ENCODE measurements at regions not wholly inside any gene's neighbourhood (a gene's known extent, or its start where the extent isn't known, plus 50 kb on each side); places are given as distances from the start of the nearest gene placed in this dataset.
A peak's percentile ranks its signal among the peaks of the same experiment; 100 is the strongest.
"Not testable (repeated sequence)": the region's sequence is repeated elsewhere in the genome, so short reads cannot be mapped to it uniquely, and the experiment has no call there.

- no peaks in the 10 kb centered on the region for H3K27me3 ChIP-seq
- intact Hi-C loops (cut with DNase I): no loop called here
- TF ChIP-seq POLR2A (IDR thresholded peaks at IDR 0.05) (no peak), POLR2AphosphoS5 (IDR thresholded peaks at IDR 0.05; ENCODE audit: insufficient read depth in 1 of 2, low read depth in 1 of 2) (no peak)
- TF ChIP-seq, protein P1, sequence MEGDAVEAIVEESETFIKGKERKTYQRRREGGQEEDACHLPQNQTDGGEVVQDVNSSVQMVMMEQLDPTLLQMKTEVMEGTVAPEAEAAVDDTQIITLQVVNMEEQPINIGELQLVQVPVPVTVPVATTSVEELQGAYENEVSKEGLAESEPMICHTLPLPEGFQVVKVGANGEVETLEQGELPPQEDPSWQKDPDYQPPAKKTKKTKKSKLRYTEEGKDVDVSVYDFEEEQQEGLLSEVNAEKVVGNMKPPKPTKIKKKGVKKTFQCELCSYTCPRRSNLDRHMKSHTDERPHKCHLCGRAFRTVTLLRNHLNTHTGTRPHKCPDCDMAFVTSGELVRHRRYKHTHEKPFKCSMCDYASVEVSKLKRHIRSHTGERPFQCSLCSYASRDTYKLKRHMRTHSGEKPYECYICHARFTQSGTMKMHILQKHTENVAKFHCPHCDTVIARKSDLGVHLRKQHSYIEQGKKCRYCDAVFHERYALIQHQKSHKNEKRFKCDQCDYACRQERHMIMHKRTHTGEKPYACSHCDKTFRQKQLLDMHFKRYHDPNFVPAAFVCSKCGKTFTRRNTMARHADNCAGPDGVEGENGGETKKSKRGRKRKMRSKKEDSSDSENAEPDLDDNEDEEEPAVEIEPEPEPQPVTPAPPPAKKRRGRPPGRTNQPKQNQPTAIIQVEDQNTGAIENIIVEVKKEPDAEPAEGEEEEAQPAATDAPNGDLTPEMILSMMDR (IDR thresholded peaks at IDR 0.05): no peak
- no peaks in the 10 kb centered on the region for H3K4me1 ChIP-seq
- no peak overlapping the region for H3K4me3 ChIP-seq
- no peak overlapping the region for H3K27ac ChIP-seq
- DNase-seq (ENCODE audit: extremely low spot score in 2 of 2): peak in 1 of 2 donors; percentile 90
- H3K36me3 ChIP-seq: no peaks in the 10 kb centered on the region
- no peaks in the 10 kb centered on the region for H3K9me3 ChIP-seq
Observed at GRCh38 chr11:135017296-135017695, 605.3 kb upstream of the B3GAT1 start.

DNA sequence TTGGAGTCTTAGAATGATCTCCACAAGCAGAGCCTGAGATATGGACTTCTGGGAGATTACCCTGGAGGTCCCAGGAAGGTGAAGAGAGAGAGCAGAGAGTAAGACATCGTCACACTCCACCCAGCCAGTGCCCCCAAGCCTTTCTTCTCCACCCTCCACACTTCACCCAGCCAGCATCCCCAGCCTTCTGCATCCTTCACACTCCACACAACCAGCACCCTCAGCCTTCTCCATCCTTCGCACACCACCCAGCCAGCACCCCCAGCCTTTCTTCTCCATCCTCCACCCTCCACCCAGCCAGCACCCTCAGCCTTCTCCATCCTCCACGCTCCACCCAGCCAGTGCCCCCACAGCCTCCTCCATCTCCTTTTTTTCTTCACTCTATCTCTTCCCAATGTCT lies 603.9 kb upstream of the B3GAT1 start:
- H3K36me3 ChIP-seq: no peaks in the 10 kb centered on the region
- DNase-seq (ENCODE audit: extremely low spot score in 2 of 2): peak in 1 of 2 donors; percentile 67
- TF ChIP-seq, protein P1 (IDR thresholded peaks at IDR 0.05): no peak
- TF ChIP-seq POLR2AphosphoS5 (IDR thresholded peaks at IDR 0.05; ENCODE audit: insufficient read depth in 1 of 2, low read depth in 1 of 2) (no peak), POLR2A (IDR thresholded peaks at IDR 0.05) (no peak)

GRCh38 chr11:135011313-135011712 lies 599.3 kb upstream of the B3GAT1 start:
- H3K4me1 ChIP-seq; H3K4me3 ChIP-seq; intact Hi-C loops (cut with DNase I); H3K9me3 ChIP-seq; H3K27me3 ChIP-seq; H3K27ac ChIP-seq; H3K36me3 ChIP-seq; DNase-seq (ENCODE audit: extremely low spot score in 2 of 2): not testable (repeated sequence)

More for the DNA sequence above, 603.9 kb upstream of the B3GAT1 start:
- H3K27me3 ChIP-seq: no peaks in the 10 kb centered on the region
- intact Hi-C loops (cut with DNase I): no loop called here
- H3K4me3 ChIP-seq: no peak overlapping the region
- no peak overlapping the region for H3K27ac ChIP-seq
- no peaks in the 10 kb centered on the region for H3K4me1 ChIP-seq
- H3K9me3 ChIP-seq: no peaks in the 10 kb centered on the region

GRCh38 chr11:135009125-135009524 lies 597.1 kb upstream of the B3GAT1 start:
- H3K36me3 ChIP-seq: no peaks in the 10 kb centered on the region
- no peaks in the 10 kb centered on the region for H3K9me3 ChIP-seq
- no peaks in the 10 kb centered on the region for H3K4me1 ChIP-seq
- no peak overlapping the region for H3K27ac ChIP-seq
- intact Hi-C loops (cut with DNase I): no loop called here
- no peaks in the 10 kb centered on the region for H3K27me3 ChIP-seq
- H3K4me3 ChIP-seq: no peak overlapping the region
- no peak for DNase-seq (ENCODE audit: extremely low spot score in 2 of 2)
- no peak for TF ChIP-seq POLR2AphosphoS5 (IDR thresholded peaks at IDR 0.05; ENCODE audit: insufficient read depth in 1 of 2, low read depth in 1 of 2)
- TF ChIP-seq, protein P1 (IDR thresholded peaks at IDR 0.05): no peak
- TF ChIP-seq POLR2A (IDR thresholded peaks at IDR 0.05): no peak

DNA sequence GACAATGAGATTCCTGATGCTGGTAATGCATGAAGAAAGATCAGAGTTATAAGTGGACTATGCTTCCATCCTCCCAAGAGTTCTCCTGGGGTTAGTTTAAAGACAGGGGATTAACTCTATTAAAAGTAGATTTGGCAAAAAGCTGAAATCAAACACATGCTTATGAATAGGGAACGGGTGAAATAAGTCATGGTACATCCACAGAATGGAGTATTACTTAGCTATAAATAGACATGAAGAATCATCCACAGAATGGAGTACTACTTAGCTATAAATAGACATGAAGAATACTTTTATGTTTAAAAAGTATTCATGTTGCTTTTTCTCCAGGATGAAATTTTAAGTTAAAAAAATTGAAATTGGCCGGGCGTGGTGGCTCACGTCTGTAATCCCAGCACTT lies 596.4 kb upstream of the B3GAT1 start:
- intact Hi-C loops (cut with DNase I): no loop called here

GRCh38 chr11:135008001-135008405 lies 596.0 kb upstream of the B3GAT1 start:
- Histone ChIP-seq H3K9me3 (no peaks in the 10 kb centered on the region), H3K4me3 (no peak overlapping the region), H3K27me3 (no peaks in the 10 kb centered on the region), H3K27ac (no peak overlapping the region), H3K4me1 (no peaks in the 10 kb centered on the region), H3K36me3 (no peaks in the 10 kb centered on the region)
- DNase-seq (ENCODE audit: extremely low spot score in 2 of 2): peak in 1 of 2 donors; percentile 9
- intact Hi-C loops (cut with DNase I): no loop called here
- TF ChIP-seq, protein P1 (IDR thresholded peaks at IDR 0.05): no peak
- TF ChIP-seq POLR2AphosphoS5 (IDR thresholded peaks at IDR 0.05; ENCODE audit: insufficient read depth in 1 of 2, low read depth in 1 of 2) (no peak), POLR2A (IDR thresholded peaks at IDR 0.05) (no peak)

More for the DNA sequence above, 596.4 kb upstream of the B3GAT1 start:
- H3K9me3 ChIP-seq: no peaks in the 10 kb centered on the region
- no peak overlapping the region for H3K4me3 ChIP-seq
- H3K4me1 ChIP-seq: no peaks in the 10 kb centered on the region
- H3K27ac ChIP-seq: no peak overlapping the region
- no peaks in the 10 kb centered on the region for H3K36me3 ChIP-seq
- H3K27me3 ChIP-seq: no peaks in the 10 kb centered on the region
- TF ChIP-seq POLR2AphosphoS5 (IDR thresholded peaks at IDR 0.05; ENCODE audit: insufficient read depth in 1 of 2, low read depth in 1 of 2): no peak
- TF ChIP-seq POLR2A (IDR thresholded peaks at IDR 0.05): no peak
- no peak for DNase-seq (ENCODE audit: extremely low spot score in 2 of 2)
